ENCODE measurements at regions not wholly inside any gene's neighbourhood (a gene's known extent, or its start where the extent isn't known, plus 50 kb on each side); places are given as distances from the start of the nearest gene placed in this dataset.

- ATAC-seq: no peak
- intact Hi-C loops (cut with DNase I): no loop called here
Measured at GRCh38 chr2:196422361-196422760, 217.2 kb upstream of the CCDC150 start.

GRCh38 chr2:196426122-196426521 lies 213.4 kb upstream of the CCDC150 start:
- H3K36me3 ChIP-seq: no peaks in the 10 kb centered on the region
- no peaks in the 10 kb centered on the region for H3K4me1 ChIP-seq
- DNase-seq (no peak), ATAC-seq (no peak)
- no peak overlapping the region for H3K27ac ChIP-seq
- intact Hi-C loops (cut with DNase I): no loop called here
- no peaks in the 10 kb centered on the region for H3K27me3 ChIP-seq (ENCODE audit: low read depth)
- no peak for TF ChIP-seq CTCF (IDR thresholded peaks at IDR 0.05)
- no peak overlapping the region for H3K4me3 ChIP-seq
- H3K9me3 ChIP-seq: no peaks in the 10 kb centered on the region

More at GRCh38 chr2:196422361-196422760, 217.2 kb upstream of the CCDC150 start:
- Histone ChIP-seq H3K27me3 (ENCODE audit: low read depth) (no peaks in the 10 kb centered on the region), H3K27ac (no peak overlapping the region), H3K4me1 (no peaks in the 10 kb centered on the region), H3K36me3 (no peaks in the 10 kb centered on the region), H3K4me3 (no peak overlapping the region), H3K9me3 (no peaks in the 10 kb centered on the region)
- TF ChIP-seq CTCF (IDR thresholded peaks at IDR 0.05): no peak
- no peak for DNase-seq

GRCh38 chr2:196427986-196428634 lies 211.4 kb upstream of the CCDC150 start:
- ATAC-seq: no peak
- Histone ChIP-seq H3K4me1 (no peaks in the 10 kb centered on the region), H3K27me3 (ENCODE audit: low read depth) (no peaks in the 10 kb centered on the region), H3K27ac (no peak overlapping the region), H3K36me3 (no peaks in the 10 kb centered on the region), H3K4me3 (no peak overlapping the region), H3K9me3 (no peaks in the 10 kb centered on the region)
- TF ChIP-seq CTCF (IDR thresholded peaks at IDR 0.05): no peak
- intact Hi-C loops (cut with DNase I): no loop called here
- DNase-seq: no peak

- H3K36me3 ChIP-seq: no peaks in the 10 kb centered on the region
- no peak for TF ChIP-seq CTCF (IDR thresholded peaks at IDR 0.05)
- H3K27ac ChIP-seq: no peak overlapping the region
- ATAC-seq (no peak), DNase-seq (no peak)
- H3K9me3 ChIP-seq: no peaks in the 10 kb centered on the region
- no peaks in the 10 kb centered on the region for H3K27me3 ChIP-seq (ENCODE audit: low read depth)
- intact Hi-C loops (cut with DNase I): no loop called here
- no peak overlapping the region for H3K4me3 ChIP-seq
- H3K4me1 ChIP-seq: no peaks in the 10 kb centered on the region
Measured at GRCh38 chr2:196431076-196431475, 208.4 kb upstream of the CCDC150 start.

GRCh38 chr2:196431957-196432356 lies 207.6 kb upstream of the CCDC150 start:
- H3K4me3 ChIP-seq: no peak overlapping the region
- DNase-seq (no peak), ATAC-seq (no peak)
- intact Hi-C loops (cut with DNase I): no loop called here
- H3K9me3 ChIP-seq: no peaks in the 10 kb centered on the region
- no peak overlapping the region for H3K27ac ChIP-seq
- H3K27me3 ChIP-seq (ENCODE audit: low read depth): no peaks in the 10 kb centered on the region
- H3K4me1 ChIP-seq: no peaks in the 10 kb centered on the region
- H3K36me3 ChIP-seq: no peaks in the 10 kb centered on the region
- peak; percentile 17 for TF ChIP-seq CTCF (IDR thresholded peaks at IDR 0.05)

All from lower lobe of right lung (tissue), 2 donors.